ENCODE measurements at regions not wholly inside any gene's neighbourhood (a gene's known extent, or its start where the extent isn't known, plus 50 kb on each side); places are given as distances from the start of the nearest gene placed in this dataset.

DNA sequence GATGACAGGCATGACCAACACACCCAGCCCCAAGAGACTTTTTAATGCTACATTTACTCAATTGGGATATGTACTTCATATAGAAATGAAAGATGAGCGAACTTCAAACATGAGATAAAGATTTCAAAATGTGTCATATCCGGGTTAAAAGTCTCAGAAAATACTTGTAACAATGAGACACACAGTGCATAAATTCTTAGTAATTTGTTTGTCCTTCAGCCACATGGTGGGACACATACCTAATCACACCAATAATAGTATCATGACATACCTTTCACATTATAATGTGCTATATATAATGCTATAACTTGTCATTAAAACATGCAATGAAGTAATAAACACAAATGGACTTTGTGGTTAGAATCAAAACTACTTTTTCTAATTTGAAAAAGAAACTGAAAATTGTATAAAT, 204.7 kb upstream of the RFX3 start:
- no peaks in the 10 kb centered on the region for H3K79me2 ChIP-seq (ENCODE audit: control insufficient read depth, insufficient read depth, low read length)
- POLR2A ChIA-PET, result no interaction called here
- peaks cover 11% of the 10 kb centered on the region for H3K4me1 Mint-ChIP-seq
- TF ChIP-seq, protein P1, sequence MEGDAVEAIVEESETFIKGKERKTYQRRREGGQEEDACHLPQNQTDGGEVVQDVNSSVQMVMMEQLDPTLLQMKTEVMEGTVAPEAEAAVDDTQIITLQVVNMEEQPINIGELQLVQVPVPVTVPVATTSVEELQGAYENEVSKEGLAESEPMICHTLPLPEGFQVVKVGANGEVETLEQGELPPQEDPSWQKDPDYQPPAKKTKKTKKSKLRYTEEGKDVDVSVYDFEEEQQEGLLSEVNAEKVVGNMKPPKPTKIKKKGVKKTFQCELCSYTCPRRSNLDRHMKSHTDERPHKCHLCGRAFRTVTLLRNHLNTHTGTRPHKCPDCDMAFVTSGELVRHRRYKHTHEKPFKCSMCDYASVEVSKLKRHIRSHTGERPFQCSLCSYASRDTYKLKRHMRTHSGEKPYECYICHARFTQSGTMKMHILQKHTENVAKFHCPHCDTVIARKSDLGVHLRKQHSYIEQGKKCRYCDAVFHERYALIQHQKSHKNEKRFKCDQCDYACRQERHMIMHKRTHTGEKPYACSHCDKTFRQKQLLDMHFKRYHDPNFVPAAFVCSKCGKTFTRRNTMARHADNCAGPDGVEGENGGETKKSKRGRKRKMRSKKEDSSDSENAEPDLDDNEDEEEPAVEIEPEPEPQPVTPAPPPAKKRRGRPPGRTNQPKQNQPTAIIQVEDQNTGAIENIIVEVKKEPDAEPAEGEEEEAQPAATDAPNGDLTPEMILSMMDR (IDR thresholded peaks at IDR 0.05), result no peak
- TF ChIP-seq EZH2 (IDR thresholded peaks at IDR 0.05; ENCODE audit: borderline replicate concordance, insufficient read depth, low read depth, low read length, poor library complexity, severe bottlenecking), result no peak
- no peaks in the 10 kb centered on the region for H3K9me3 Mint-ChIP-seq (ENCODE audit: insufficient read depth)
- no peak for DNase-seq
- no peak overlapping the region for H3K27ac Mint-ChIP-seq
- intact Hi-C loops (cut with micrococcal nuclease), result loop anchor here (5.0 kb wide), 1 partner anchor 263 kb away; no protein-coding TSS in a partner anchor
- H3K27me3 Mint-ChIP-seq, result no peaks in the 10 kb centered on the region
- WGBS (ENCODE audit: insufficient coverage), result no CpG with 5 or more reads among the region's 2 CpGs
- no peak overlapping the region for H3K27ac ChIP-seq (ENCODE audit: low read length in 2 of 2)
- H3K4me2 ChIP-seq (replicated peaks; ENCODE audit: low read depth, low read length, poor library complexity, severe bottlenecking), result no peak overlapping the region
- ATAC-seq (ENCODE audit: low read depth), result no peak
- H3K9ac ChIP-seq (ENCODE audit: low read length), result no peak overlapping the region
- no peaks in the 10 kb centered on the region for H3K4me1 ChIP-seq (ENCODE audit: control insufficient read depth in 2 of 2, insufficient read depth in 2 of 2, low read length in 2 of 2)
- no peaks in the 10 kb centered on the region for H3K27me3 ChIP-seq (replicated peaks in 1 of 4; ENCODE audit: control extremely low read depth in 1 of 4, control insufficient read depth in 3 of 4, insufficient read depth in 4 of 4, low read length in 3 of 4)
- H3K4me3 Mint-ChIP-seq, result no peak overlapping the region
- H3K4me3 ChIP-seq (ENCODE audit: control extremely low read depth in 1 of 5, extremely low read depth in 1 of 5, insufficient read depth in 1 of 5, low read depth in 2 of 5, low read length in 4 of 5), result no peak overlapping the region
- H4K20me1 ChIP-seq (ENCODE audit: control insufficient read depth, insufficient read depth, low read length, poor library complexity, severe bottlenecking), result no peaks in the 10 kb centered on the region
- no peak overlapping the region for H2AFZ ChIP-seq (ENCODE audit: insufficient read depth, low read depth, low read length, poor library complexity, severe bottlenecking)
- no peaks in the 10 kb centered on the region for H3K36me3 ChIP-seq (replicated peaks in 1 of 2; ENCODE audit: control extremely low read depth in 1 of 2, control insufficient read depth in 1 of 2, extremely low read depth in 1 of 2, insufficient read depth in 2 of 2, low read length in 1 of 2)
- H3K9me3 ChIP-seq (ENCODE audit: control extremely low read depth in 1 of 3, control insufficient read depth in 2 of 3, insufficient read depth in 1 of 3, low read length in 2 of 3), result no peaks in the 10 kb centered on the region
- CTCF ChIA-PET, result no interaction called here

DNA sequence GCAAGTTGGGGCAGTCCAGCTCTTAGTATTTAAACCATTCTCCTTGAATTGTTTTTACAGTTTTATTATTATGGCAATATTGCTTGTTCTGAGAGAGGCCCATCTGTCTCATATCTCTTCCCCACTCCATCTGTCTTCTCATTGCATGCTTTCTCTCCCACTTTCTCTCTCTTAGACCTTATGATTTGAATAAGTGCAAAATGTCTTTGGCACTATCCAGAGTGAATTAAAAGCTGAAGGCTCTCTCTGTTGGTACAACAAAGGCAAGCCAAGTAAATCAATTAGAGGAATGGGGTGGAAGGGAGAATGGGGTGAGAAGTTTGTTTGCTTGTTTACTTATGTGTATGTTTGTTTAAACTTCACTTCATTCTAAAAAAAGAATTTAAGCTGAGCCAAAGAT, 195.3 kb upstream of the RFX3 start:
- POLR2A ChIA-PET, result no interaction called here
- TF ChIP-seq, protein P1 (IDR thresholded peaks at IDR 0.05), result no peak
- no peak for TF ChIP-seq EZH2 (IDR thresholded peaks at IDR 0.05; ENCODE audit: borderline replicate concordance, insufficient read depth, low read depth, low read length, poor library complexity, severe bottlenecking)
- DNase-seq (no peak), ATAC-seq (ENCODE audit: low read depth) (no peak)
- Mint-ChIP-seq H3K4me3 (no peak overlapping the region), H3K9me3 (ENCODE audit: insufficient read depth) (no peaks in the 10 kb centered on the region), H3K27ac (no peak overlapping the region), H3K27me3 (peaks cover 6% of the 10 kb centered on the region), H3K4me1 (no peaks in the 10 kb centered on the region)
- H3K27ac ChIP-seq (ENCODE audit: low read length in 2 of 2), result no peak overlapping the region
- no peak overlapping the region for H2AFZ ChIP-seq (ENCODE audit: insufficient read depth, low read depth, low read length, poor library complexity, severe bottlenecking)
- H3K79me2 ChIP-seq (ENCODE audit: control insufficient read depth, insufficient read depth, low read length), result no peaks in the 10 kb centered on the region
- H3K4me1 ChIP-seq (ENCODE audit: control insufficient read depth in 2 of 2, insufficient read depth in 2 of 2, low read length in 2 of 2), result no peaks in the 10 kb centered on the region
- no peaks in the 10 kb centered on the region for H3K9me3 ChIP-seq (ENCODE audit: control extremely low read depth in 1 of 3, control insufficient read depth in 2 of 3, insufficient read depth in 1 of 3, low read length in 2 of 3)
- no peak overlapping the region for H3K4me2 ChIP-seq (replicated peaks; ENCODE audit: low read depth, low read length, poor library complexity, severe bottlenecking)
- H3K9ac ChIP-seq (ENCODE audit: low read length), result no peak overlapping the region
- CTCF ChIA-PET, result interaction anchor here (0.9 kb wide), 1 partner anchor 11 kb away, joined by 3 read pairs; no protein-coding TSS in a partner anchor
- no peak overlapping the region for H3K4me3 ChIP-seq (ENCODE audit: control extremely low read depth in 1 of 5, extremely low read depth in 1 of 5, insufficient read depth in 1 of 5, low read depth in 2 of 5, low read length in 4 of 5)
- H3K36me3 ChIP-seq (replicated peaks in 1 of 2; ENCODE audit: control extremely low read depth in 1 of 2, control insufficient read depth in 1 of 2, extremely low read depth in 1 of 2, insufficient read depth in 2 of 2, low read length in 1 of 2), result no peaks in the 10 kb centered on the region
- no peaks in the 10 kb centered on the region for H3K27me3 ChIP-seq (replicated peaks in 1 of 4; ENCODE audit: control extremely low read depth in 1 of 4, control insufficient read depth in 3 of 4, insufficient read depth in 4 of 4, low read length in 3 of 4)
- H4K20me1 ChIP-seq (ENCODE audit: control insufficient read depth, insufficient read depth, low read length, poor library complexity, severe bottlenecking), result no peaks in the 10 kb centered on the region
- intact Hi-C loops (cut with micrococcal nuclease), result no loop called here

All from B cell (primary cell).